ENCODE measurements at regions not wholly inside any gene's neighbourhood (a gene's known extent, or its start where the extent isn't known, plus 50 kb on each side); places are given as distances from the start of the nearest gene placed in this dataset.
"Not testable (repeated sequence)": the region's sequence is repeated elsewhere in the genome, so short reads cannot be mapped to it uniquely, and the experiment has no call there.

GRCh38 chrX:136975684-136976470 is 57.9 kb downstream of the GPR101 start:
- DNase-seq = no peak

- DNase-seq = no peak
Measured at GRCh38 chrX:136967966-136968365, 65.8 kb downstream of the GPR101 start.

GRCh38 chrX:136963973-136964372 is 69.8 kb downstream of the GPR101 start:
- DNase-seq = no peak

- no peak for DNase-seq
Measured at GRCh38 chrX:136961594-136962135, 72.1 kb downstream of the GPR101 start.

GRCh38 chrX:136954930-136955329 is 74.4 kb upstream of the RBMX start:
- DNase-seq = peak; percentile 3

- DNase-seq = peak; percentile 44
Measured at GRCh38 chrX:136953867-136954787, 73.6 kb upstream of the RBMX start.

GRCh38 chrX:136950211-136950610 is 69.7 kb upstream of the RBMX start:
- no peak for DNase-seq

- no peak for DNase-seq
Measured at GRCh38 chrX:136941396-136942337, 61.1 kb upstream of the RBMX start.

- DNase-seq = no peak
Measured at GRCh38 chrX:136936183-136936549, 55.6 kb upstream of the RBMX start.

- DNase-seq = not testable (repeated sequence)
Measured at GRCh38 chrX:136935533-136936182, 55.1 kb upstream of the RBMX start.

GRCh38 chrX:136934652-136935051 is 54.1 kb upstream of the RBMX start:
- not testable (repeated sequence) for DNase-seq

GRCh38 chrX:136933611-136934145 is 53.2 kb upstream of the RBMX start:
- no peak for DNase-seq

GRCh38 chrX:136931661-136932060 is 51.1 kb upstream of the RBMX start:
- no peak for DNase-seq

Data from NCI-H748 treated with DMSO at 0.1 percent for 48 hours (cell line).